HepG2 (cell line): ENCODE measurements at regions not wholly inside any gene's neighbourhood (a gene's known extent, or its start where the extent isn't known, plus 50 kb on each side); places are given as distances from the start of the nearest gene placed in this dataset.

Experiments
- ATAC-seq: fragments of 200-7000 bp; cut with Tn5 transposase; 3 replicates; pipeline ENCODE4 v1.9.1; 2020; ENCODE audit warnings: mild to moderate bottlenecking, moderate library complexity
- BruUV-seq: library from RNA; stranded (reverse); fragments of 400-500 nt; replicated peaks from 2 replicates; lab custom pipeline; 2021; lab: Mats Ljungman, UMichigan
- CTCF ChIA-PET: fragments of 300-600 bp; formaldehyde crosslinking; extraction: SDS; loops from one replicate; lab custom pipeline; 2021; ENCODE audit warnings: low total read pairs, inconsistent platforms, low intra/inter-chr PET ratio; lab: Yijun Ruan, JAX
- POLR2A ChIA-PET: fragments of 350-600 bp; sonication (Branson Sonifier 250); formaldehyde crosslinking; loops from one replicate; lab custom pipeline; 2020; ENCODE audit warnings: antibody characterized with exemption, inconsistent platforms; lab: Yijun Ruan, JAX
- DNase-seq: peaks from one replicate; pipeline ENCODE4 v3.0.0-alpha.2; 2015; ENCODE audit warnings: low spot score
- FAIRE-seq: peaks from 3 replicates; lab custom pipeline; 2011; peaks lifted over from hg19 to GRCh38; lab: Jason Lieb, UNC
- H2AFZ ChIP-seq: one replicate; pipeline ENCODE4 v1.6.1; 2011; ENCODE audit warnings: low read length, inconsistent platforms
- H3K27ac ChIP-seq: fragments of 300-600 bp; 3 replicates; pipeline ENCODE4 v1.8.0; 2011; ENCODE audit warnings: mixed run types, mild to moderate bottlenecking, mixed read lengths, low read length, inconsistent platforms; ENCODE audit not compliant: insufficient read depth; ENCODE audit errors: extremely low read length
- H3K27me3 ChIP-seq, 2 experiments: fragments of 200-600 bp in 1 of 2; 2 replicates in 1 of 2; 3 replicates in 1 of 2; pipeline versions ENCODE4 v1.6.0 to v1.8.0; 2011; ENCODE audit warnings: low read length in 2 of 2, mild to moderate bottlenecking in 2 of 2, moderate library complexity in 2 of 2, inconsistent platforms in 1 of 2; ENCODE audit not compliant: insufficient read depth in 2 of 2, control insufficient read depth in 1 of 2
- H3K36me3 ChIP-seq, 2 experiments: fragments of 200-600 bp in 1 of 2; replicated peaks in 1 of 2; 2 replicates in 1 of 2; 3 replicates in 1 of 2; pipeline versions ENCODE4 v1.5.1 to v1.8.0; 2011; ENCODE audit warnings: low read length in 2 of 2, inconsistent platforms in 1 of 2; ENCODE audit not compliant: insufficient read depth in 2 of 2, control insufficient read depth in 1 of 2
- H3K4me1 ChIP-seq: 2 replicates; pipeline ENCODE4 v1.5.1; 2012; ENCODE audit warnings: low read length, inconsistent platforms; ENCODE audit not compliant: insufficient read depth
- H3K4me2 ChIP-seq: 2 replicates; pipeline ENCODE4 v1.6.0; 2011; ENCODE audit warnings: low read depth, low read length, inconsistent platforms
- H3K4me3 ChIP-seq, 3 experiments: fragments of 200-600 bp in 1 of 3; sonication (generic), shearing (Covaris generic) in 1 of 3; replicated peaks in 1 of 3; 2 replicates each; pipeline ENCODE4 v1.5.1; 2011 to 2016; ENCODE audit warnings: low read length in 3 of 3, inconsistent platforms in 2 of 3, low read depth in 2 of 3, mild to moderate bottlenecking in 2 of 3, control low read depth in 1 of 3, mixed read lengths in 1 of 3; ENCODE audit not compliant: insufficient read depth in 1 of 3
- H3K79me2 ChIP-seq: one replicate; pipeline ENCODE4 v1.6.1; 2011; ENCODE audit warnings: low read length, inconsistent platforms; ENCODE audit not compliant: insufficient read depth
- H3K9ac ChIP-seq: 2 replicates; pipeline ENCODE4 v1.6.0; 2011; ENCODE audit warnings: mild to moderate bottlenecking, low read depth, low read length, inconsistent platforms; ENCODE audit not compliant: insufficient read depth
- H3K9me3 ChIP-seq: 2 replicates; pipeline ENCODE4 v1.5.1; 2012; ENCODE audit warnings: mild to moderate bottlenecking, low read length
- H4K20me1 ChIP-seq: 2 replicates; pipeline ENCODE4 v1.6.0; 2011; ENCODE audit warnings: inconsistent platforms, mild to moderate bottlenecking, low read length, moderate library complexity; ENCODE audit not compliant: insufficient read depth
- ATF7-NPFF ChIP-seq: sonication (generic); formaldehyde crosslinking; IDR thresholded peaks from 2 replicates; pipeline ENCODE4 v1.8.1; 2023; ENCODE audit warnings: mild to moderate bottlenecking, low read depth, missing genetic modification reagents, moderate library complexity
- EHMT2 ChIP-seq: fragments of 200-600 bp; sonication (generic); IDR thresholded peaks from 2 replicates; pipeline ENCODE4 v1.7.0; 2017; ENCODE audit warnings: antibody characterized with exemption, low read depth, low read length, borderline replicate concordance
- HMGXB4 ChIP-seq, 2 experiments: sonication (generic) in 1 of 2; formaldehyde crosslinking in 1 of 2; IDR thresholded peaks; 2 replicates each; pipeline versions ENCODE4 v1.4.0 to v1.6.1; 2018 to 2020; ENCODE audit warnings: missing genetic modification reagents in 2 of 2, borderline replicate concordance in 1 of 2, low read depth in 1 of 2, mild to moderate bottlenecking in 1 of 2, missing biosample characterization in 1 of 2
- ISL2 ChIP-seq: sonication (generic); formaldehyde crosslinking; IDR thresholded peaks from 2 replicates; pipeline ENCODE4 v1.5.0; 2020; ENCODE audit warnings: missing genetic modification reagents
- KLF15 ChIP-seq: sonication (generic); formaldehyde crosslinking; IDR thresholded peaks from 2 replicates; pipeline ENCODE4 v1.8.1; 2023; ENCODE audit warnings: borderline replicate concordance, mild to moderate bottlenecking, inconsistent platforms, missing genetic modification reagents, mixed read lengths
- KLF16 ChIP-seq, 2 experiments: sonication (generic) in 1 of 2; formaldehyde crosslinking in 1 of 2; IDR thresholded peaks; 2 replicates each; pipeline versions ENCODE4 v1.6.1 to v1.8.0; 2016 to 2023; ENCODE audit warnings: missing genetic modification reagents in 2 of 2, missing compliant biosample characterization in 1 of 2
- KLF6 ChIP-seq: IDR thresholded peaks from 2 replicates; pipeline ENCODE4 v1.8.0; 2016; ENCODE audit warnings: missing biosample characterization, missing genetic modification reagents
- NCOA1 ChIP-seq: sonication (generic); formaldehyde crosslinking; IDR thresholded peaks from 2 replicates; pipeline ENCODE4 v1.9.0; 2021; ENCODE audit warnings: missing genetic modification reagents
- NFE2L2 ChIP-seq: fragments of 150-350 bp; IDR thresholded peaks from 2 replicates; pipeline ENCODE4 v1.6.1; 2014; ENCODE audit warnings: low read length
- NR1H2 ChIP-seq: sonication (generic); formaldehyde crosslinking; IDR thresholded peaks from 2 replicates; pipeline ENCODE4 v1.8.1; 2022; ENCODE audit warnings: low read depth, missing genetic modification reagents, borderline replicate concordance
- PBX3 ChIP-seq: sonication (generic); formaldehyde crosslinking; IDR thresholded peaks from 2 replicates; pipeline ENCODE4 v1.8.1; 2023; ENCODE audit warnings: missing genetic modification reagents, inconsistent platforms, borderline replicate concordance
- TBL1XR1 ChIP-seq: fragments of 150-350 bp; IDR thresholded peaks from 2 replicates; pipeline ENCODE4 v1.6.1; 2014; ENCODE audit warnings: borderline replicate concordance, low read length; ENCODE audit not compliant: partially characterized antibody
- TOE1 ChIP-seq: sonication (generic); formaldehyde crosslinking; IDR thresholded peaks from 2 replicates; pipeline ENCODE4 v1.4.0; 2020; ENCODE audit warnings: mild to moderate bottlenecking, missing genetic modification reagents
- ZNF317 ChIP-seq: sonication (generic); formaldehyde crosslinking; IDR thresholded peaks from 2 replicates; pipeline ENCODE4 v1.5.0; 2020; ENCODE audit warnings: mild to moderate bottlenecking, missing genetic modification reagents
- ZNF546 ChIP-seq: sonication (generic); formaldehyde crosslinking; conservative IDR thresholded peaks from 2 replicates; pipeline ENCODE4 v1.8.1; 2023; ENCODE audit warnings: mild to moderate bottlenecking, missing genetic modification reagents
- ZNF776 ChIP-seq: sonication (generic); formaldehyde crosslinking; IDR thresholded peaks from 2 replicates; pipeline ENCODE4 v1.4.0; 2020; ENCODE audit warnings: mild to moderate bottlenecking, missing genetic modification reagents
- ZNF891 ChIP-seq: sonication (generic); formaldehyde crosslinking; IDR thresholded peaks from 2 replicates; pipeline ENCODE4 v1.5.0; 2020; ENCODE audit warnings: mild to moderate bottlenecking, missing genetic modification reagents
- WGBS: methylation state at CpG from one replicate; pipeline ENCODE4 v1.1.6; 2017; ENCODE audit warnings: low lambda C conversion rate; 5-methylcytosine and 5-hydroxymethylcytosine counted together
- in situ Hi-C: cut with HindIII; loops from 2 replicates; pipeline ENCODE4 v1.10.0; 2017; ENCODE audit warnings: low pct_unique_long_range_greater_than_20kb; ENCODE audit not compliant: extremely low pct_ligation_motif_present
- intact Hi-C: fragments of 100-400 bp; cut with micrococcal nuclease; formaldehyde crosslinking; loops from one replicate; pipeline ENCODE4 v1.10.0; 2022; ENCODE audit not compliant: unreplicated experiment

- Histone ChIP-seq H3K4me1 (no peaks in the 10 kb centered on the region), H3K27ac (no peak overlapping the region), H3K9ac (no peak overlapping the region), H3K4me2 (no peak overlapping the region), H3K4me3 (no peak overlapping the region), H3K9me3 (no peaks in the 10 kb centered on the region), H3K79me2 (no peaks in the 10 kb centered on the region), H3K36me3 (no peaks in the 10 kb centered on the region), H4K20me1 (no peaks in the 10 kb centered on the region), H2AFZ (no peak overlapping the region), H3K27me3 (peaks cover 8 to 70% of the 10 kb centered on the region in 2 experiments; a peak in 3 of 5 replicates)
- FAIRE-seq (no peak), DNase-seq (no peak), ATAC-seq (no peak)
- WGBS = 53% methylated on average over 11 of the region's 14 CpGs
- BruUV-seq = no TSS peak
- intact Hi-C loops = no loop called here
- TF ChIP-seq KLF16 (CRISPR knock-in tag; IDR thresholded peaks at IDR 0.05) (no peak), NR1H2 (CRISPR knock-in tag) (no peak), ZNF776 (no peak)
- ChIA-PET POLR2A (no interaction called here), CTCF (no interaction called here)
- in situ Hi-C loops = no loop called here
Measured at GRCh38 chr5:172548981-172549687, 91.9 kb upstream of the NEURL1B start.

GRCh38 chr5:172548311-172548731, 92.7 kb upstream of the NEURL1B start:
- ATAC-seq = no peak
- no peak for TF ChIP-seq ATF7-NPFF (CRISPR knock-in tag)
- no peak for TF ChIP-seq NFE2L2
- TF ChIP-seq ZNF891 (CRISPR knock-in tag) = no peak
- TF ChIP-seq ZNF546 = no peak
- no peak for TF ChIP-seq ZNF317 (CRISPR knock-in tag)
- no peak for TF ChIP-seq PBX3 (CRISPR knock-in tag)
- no peak for TF ChIP-seq KLF6 (CRISPR knock-in tag)
- TF ChIP-seq TOE1 (CRISPR knock-in tag) = no peak
- TF ChIP-seq ISL2 = no peak
- TF ChIP-seq KLF15 (CRISPR knock-in tag) = no peak
- no peak for TF ChIP-seq TBL1XR1
- TF ChIP-seq NCOA1 (CRISPR knock-in tag) = no peak
- TF ChIP-seq EHMT2 = no peak
- no peak for TF ChIP-seq HMGXB4 (CRISPR knock-in tag; IDR thresholded peaks at IDR 0.05; ENCODE audit: borderline replicate concordance in 1 of 2, low read depth in 1 of 2)

More at GRCh38 chr5:172548311-172548731, 92.7 kb upstream of the NEURL1B start:
- Histone ChIP-seq H3K36me3 (no peaks in the 10 kb centered on the region), H3K79me2 (no peaks in the 10 kb centered on the region), H3K4me1 (no peaks in the 10 kb centered on the region), H2AFZ (no peak overlapping the region), H3K4me2 (no peak overlapping the region), H3K4me3 (no peak overlapping the region), H4K20me1 (no peaks in the 10 kb centered on the region), H3K27ac (no peak overlapping the region), H3K27me3 (peaks cover 8 to 70% of the 10 kb centered on the region in 2 experiments; a peak in 3 of 5 replicates), H3K9ac (no peak overlapping the region), H3K9me3 (no peaks in the 10 kb centered on the region)
- FAIRE-seq (no peak), DNase-seq (no peak)
- no TSS peak for BruUV-seq
- in situ Hi-C loops (no loop called here), intact Hi-C loops (no loop called here)
- ChIA-PET POLR2A (no interaction called here), CTCF (no interaction called here)
- 5% methylated on average over 5 of the region's 6 CpGs for WGBS
